AG04450 (cell line): ENCODE measurements at regions not wholly inside any gene's neighbourhood (a gene's known extent, or its start where the extent isn't known, plus 50 kb on each side); places are given as distances from the start of the nearest gene placed in this dataset.

Experiments used
- CTCF ChIA-PET: fragments of 300-600, 350-600 bp; formaldehyde crosslinking; extraction: SDS; loops from one replicate; lab custom pipeline; 2022; ENCODE audit warnings: antibody characterized with exemption, inconsistent platforms; lab: Charles Lee
- POLR2A ChIA-PET: fragments of 350-600 bp; formaldehyde crosslinking; extraction: SDS; loops from one replicate; lab custom pipeline; 2021; ENCODE audit warnings: antibody characterized with exemption, inconsistent platforms; lab: Yijun Ruan, JAX
- DNase-seq: peaks from one replicate; pipeline ENCODE4 v3.0.0-alpha.2; 2011; ENCODE audit warnings: low read depth, low spot score
- H3K27ac ChIP-seq: one replicate; pipeline ENCODE4 v1.5.1; 2012; ENCODE audit warnings: low read depth, low read length, control low read depth
- H3K27me3 ChIP-seq: one replicate; pipeline ENCODE4 v1.6.0; 2012; ENCODE audit warnings: low read length; ENCODE audit not compliant: control insufficient read depth, insufficient read depth
- H3K4me3 ChIP-seq: 2 replicates; pipeline ENCODE4 v1.5.1; 2011; ENCODE audit warnings: mild to moderate bottlenecking, low read depth, low read length, control low read depth
- H3K9me3 ChIP-seq: 2 replicates; pipeline ENCODE4 v1.5.1; 2012; ENCODE audit warnings: low read length; ENCODE audit not compliant: control insufficient read depth, insufficient read depth
- TF ChIP-seq, protein P1 (sequence below): IDR thresholded peaks from 2 replicates; pipeline ENCODE4 v1.5.1; 2011; ENCODE audit warnings: low read depth, low read length, control low read depth, inconsistent platforms

DNA sequence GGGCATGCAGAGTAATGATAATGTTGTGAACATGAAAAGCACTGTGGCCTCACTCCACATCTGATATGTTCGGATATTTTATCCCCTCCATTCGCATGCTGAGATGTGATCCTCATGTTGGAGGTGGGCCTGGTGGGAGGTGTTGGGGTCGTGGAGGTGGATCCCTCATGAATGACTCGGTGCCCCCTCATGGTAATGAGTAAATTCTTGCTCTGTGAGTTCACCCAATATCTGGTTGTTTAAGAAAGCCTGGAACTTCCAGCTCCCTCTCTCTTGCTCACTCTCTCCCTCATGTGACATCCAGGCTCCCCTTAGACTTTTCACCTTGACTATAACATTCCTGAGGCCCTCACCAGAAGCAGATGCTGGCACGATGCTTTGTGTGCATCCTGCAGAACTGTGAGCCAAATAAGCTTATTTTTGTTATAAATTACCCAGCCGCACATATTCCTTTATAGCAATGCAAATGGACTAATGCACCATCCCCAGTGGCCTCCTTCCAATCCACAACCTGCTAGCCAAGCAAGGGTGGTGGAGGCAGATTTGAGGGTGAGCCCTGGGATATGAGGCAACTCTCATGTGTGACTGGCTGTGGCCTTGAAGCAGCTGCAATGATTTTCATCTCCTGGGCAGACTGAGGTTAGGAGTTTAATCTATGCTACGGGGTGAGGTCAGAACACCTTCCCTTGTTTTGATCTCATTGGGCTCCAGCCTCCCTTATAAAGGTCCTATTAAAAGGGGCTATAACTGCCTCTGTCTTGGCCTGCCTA lies 276.5 kb downstream of the ETS1 start:
- Histone ChIP-seq H3K27ac (no peak overlapping the region), H3K27me3 (no peaks in the 10 kb centered on the region), H3K9me3 (peaks cover 4% of the 10 kb centered on the region; the same call in 1 of the 2 replicates), H3K4me3 (no peak overlapping the region)
- no peak for DNase-seq
- POLR2A ChIA-PET = no interaction called here
- CTCF ChIA-PET = no interaction called here
- TF ChIP-seq, protein P1, sequence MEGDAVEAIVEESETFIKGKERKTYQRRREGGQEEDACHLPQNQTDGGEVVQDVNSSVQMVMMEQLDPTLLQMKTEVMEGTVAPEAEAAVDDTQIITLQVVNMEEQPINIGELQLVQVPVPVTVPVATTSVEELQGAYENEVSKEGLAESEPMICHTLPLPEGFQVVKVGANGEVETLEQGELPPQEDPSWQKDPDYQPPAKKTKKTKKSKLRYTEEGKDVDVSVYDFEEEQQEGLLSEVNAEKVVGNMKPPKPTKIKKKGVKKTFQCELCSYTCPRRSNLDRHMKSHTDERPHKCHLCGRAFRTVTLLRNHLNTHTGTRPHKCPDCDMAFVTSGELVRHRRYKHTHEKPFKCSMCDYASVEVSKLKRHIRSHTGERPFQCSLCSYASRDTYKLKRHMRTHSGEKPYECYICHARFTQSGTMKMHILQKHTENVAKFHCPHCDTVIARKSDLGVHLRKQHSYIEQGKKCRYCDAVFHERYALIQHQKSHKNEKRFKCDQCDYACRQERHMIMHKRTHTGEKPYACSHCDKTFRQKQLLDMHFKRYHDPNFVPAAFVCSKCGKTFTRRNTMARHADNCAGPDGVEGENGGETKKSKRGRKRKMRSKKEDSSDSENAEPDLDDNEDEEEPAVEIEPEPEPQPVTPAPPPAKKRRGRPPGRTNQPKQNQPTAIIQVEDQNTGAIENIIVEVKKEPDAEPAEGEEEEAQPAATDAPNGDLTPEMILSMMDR = no peak

DNA sequence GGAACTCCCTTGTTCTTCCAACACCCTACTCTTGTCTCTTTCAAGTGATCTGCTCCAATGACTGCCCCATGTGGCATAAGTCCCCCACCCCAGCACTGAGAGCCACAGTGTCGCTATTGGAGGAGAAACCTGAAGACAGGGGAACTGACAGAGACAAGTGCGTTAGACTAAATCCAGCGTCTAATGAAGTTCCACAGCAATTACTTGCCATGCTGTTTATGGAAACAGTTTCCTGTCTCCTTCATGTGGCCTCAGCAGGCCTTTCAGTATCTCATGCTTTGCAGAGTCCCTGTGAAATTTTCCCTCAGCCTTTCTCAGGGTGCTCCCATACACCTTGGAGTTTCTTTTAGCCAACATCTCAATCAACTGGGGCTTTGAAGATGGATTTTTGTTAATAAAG lies 277.4 kb downstream of the ETS1 start:
- Histone ChIP-seq H3K9me3 (peaks cover 3% of the 10 kb centered on the region; the same call in 1 of the 2 replicates), H3K27me3 (no peaks in the 10 kb centered on the region), H3K4me3 (no peak overlapping the region), H3K27ac (no peak overlapping the region)
- DNase-seq = no peak
- ChIA-PET POLR2A (no interaction called here), CTCF (no interaction called here)
- TF ChIP-seq, protein P1 = no peak

DNA sequence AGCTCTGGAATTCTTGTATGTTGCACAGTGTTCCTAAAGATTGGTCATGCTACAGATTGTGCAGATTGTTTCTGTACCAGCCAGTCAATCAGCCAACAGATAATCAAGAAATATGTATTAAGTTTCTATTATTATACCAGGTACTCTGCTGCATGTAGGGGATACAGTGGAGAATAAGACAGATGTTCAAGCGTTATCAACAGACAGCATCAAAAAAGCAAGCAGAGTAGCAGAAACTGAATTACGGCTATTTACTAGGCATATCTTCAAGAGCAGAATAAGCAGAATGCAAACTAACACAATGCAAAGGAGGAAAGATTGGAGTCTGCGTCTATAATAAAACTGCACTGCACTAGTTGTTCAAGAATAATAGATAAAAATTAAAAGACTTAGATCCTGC lies 278.6 kb downstream of the ETS1 start:
- TF ChIP-seq, protein P1 = no peak
- ChIA-PET POLR2A (no interaction called here), CTCF (interaction anchor here (1.4 kb wide), 1 partner anchor 10 kb away, joined by 3 read pairs; no protein-coding TSS in a partner anchor)
- H3K27ac ChIP-seq = no peak overlapping the region
- H3K9me3 ChIP-seq = no peaks in the 10 kb centered on the region
- H3K4me3 ChIP-seq = no peak overlapping the region
- DNase-seq = no peak
- no peaks in the 10 kb centered on the region for H3K27me3 ChIP-seq

DNA sequence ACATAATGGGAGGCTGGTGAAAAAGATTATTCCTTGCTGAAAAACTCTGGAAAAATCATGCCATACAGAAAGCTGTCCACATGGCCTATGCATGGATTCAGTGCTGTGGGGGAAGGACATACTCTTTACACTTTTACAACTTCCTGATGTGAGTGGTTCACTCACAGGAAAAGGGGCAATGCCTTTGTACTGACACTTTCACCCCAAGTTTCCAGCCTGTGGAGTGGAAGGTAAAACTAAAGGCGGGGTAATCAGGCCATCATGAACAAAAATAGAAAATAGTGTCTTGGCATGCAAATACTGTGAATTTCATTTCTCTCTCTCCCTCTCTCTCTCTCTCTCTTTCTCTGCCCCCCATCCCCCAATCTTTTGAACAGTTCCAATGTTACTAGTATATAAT lies 281.8 kb downstream of the ETS1 start:
- no peak for DNase-seq

More for the DNA sequence above, 281.8 kb downstream of the ETS1 start:
- POLR2A ChIA-PET = no interaction called here
- no peaks in the 10 kb centered on the region for H3K27me3 ChIP-seq
- CTCF ChIA-PET = interaction anchor here (1.7 kb wide), 1 partner anchor 327 kb away, joined by 4 read pairs; no protein-coding TSS in a partner anchor
- TF ChIP-seq, protein P1 = no peak
- H3K27ac ChIP-seq = no peak overlapping the region
- H3K4me3 ChIP-seq = no peak overlapping the region
- H3K9me3 ChIP-seq = no peaks in the 10 kb centered on the region
